Stomach (tissue), 4 donors: ENCODE measurements at regions not wholly inside any gene's neighbourhood (a gene's known extent, or its start where the extent isn't known, plus 50 kb on each side); places are given as distances from the start of the nearest gene placed in this dataset.

Experiments
- EP300 ChIP-seq: sonication (generic); formaldehyde crosslinking; IDR thresholded peaks from one replicate; pipeline ENCODE4 v1.6.1; 2017; ENCODE audit warnings: antibody characterized with exemption
- POLR2A ChIP-seq, 4 donors: fragments of 450-650 bp; IDR thresholded peaks; one replicate each; pipeline ENCODE4 v1.6.1; 2016; ENCODE audit warnings: antibody characterized with exemption in 4 of 4, control low read depth in 2 of 4, mild to moderate bottlenecking in 1 of 4, moderate library complexity in 1 of 4
- POLR2AphosphoS5 ChIP-seq, 3 donors: sonication (generic); formaldehyde crosslinking; IDR thresholded peaks; one replicate each; pipeline ENCODE4 v1.6.1; 2016; ENCODE audit warnings: antibody characterized with exemption in 3 of 3
- TF ChIP-seq, protein P1 (sequence below), 7 experiments: fragments of 450-650 bp in 4 of 7; fragments of 200-600 bp in 3 of 7; sonication (generic) in 3 of 7; IDR thresholded peaks; one replicate each; pipeline ENCODE4 v1.5.1; 2016 to 2019; ENCODE audit warnings: antibody characterized with exemption in 7 of 7, control low read depth in 2 of 7, mild to moderate bottlenecking in 1 of 7

- TF ChIP-seq POLR2AphosphoS5 (IDR thresholded peaks at IDR 0.05) (no peak), EP300 (no peak), POLR2A (IDR thresholded peaks at IDR 0.05) (no peak)
- TF ChIP-seq, protein P1, sequence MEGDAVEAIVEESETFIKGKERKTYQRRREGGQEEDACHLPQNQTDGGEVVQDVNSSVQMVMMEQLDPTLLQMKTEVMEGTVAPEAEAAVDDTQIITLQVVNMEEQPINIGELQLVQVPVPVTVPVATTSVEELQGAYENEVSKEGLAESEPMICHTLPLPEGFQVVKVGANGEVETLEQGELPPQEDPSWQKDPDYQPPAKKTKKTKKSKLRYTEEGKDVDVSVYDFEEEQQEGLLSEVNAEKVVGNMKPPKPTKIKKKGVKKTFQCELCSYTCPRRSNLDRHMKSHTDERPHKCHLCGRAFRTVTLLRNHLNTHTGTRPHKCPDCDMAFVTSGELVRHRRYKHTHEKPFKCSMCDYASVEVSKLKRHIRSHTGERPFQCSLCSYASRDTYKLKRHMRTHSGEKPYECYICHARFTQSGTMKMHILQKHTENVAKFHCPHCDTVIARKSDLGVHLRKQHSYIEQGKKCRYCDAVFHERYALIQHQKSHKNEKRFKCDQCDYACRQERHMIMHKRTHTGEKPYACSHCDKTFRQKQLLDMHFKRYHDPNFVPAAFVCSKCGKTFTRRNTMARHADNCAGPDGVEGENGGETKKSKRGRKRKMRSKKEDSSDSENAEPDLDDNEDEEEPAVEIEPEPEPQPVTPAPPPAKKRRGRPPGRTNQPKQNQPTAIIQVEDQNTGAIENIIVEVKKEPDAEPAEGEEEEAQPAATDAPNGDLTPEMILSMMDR (IDR thresholded peaks at IDR 0.05): no peak
Observed at GRCh38 chr14:84520711-84521338, 1009.1 kb upstream of the FLRT2 start.
